Panc1 (cell line): ENCODE measurements at regions not wholly inside any gene's neighbourhood (a gene's known extent, or its start where the extent isn't known, plus 50 kb on each side); places are given as distances from the start of the nearest gene placed in this dataset.

ENCODE experiments used
- ATAC-seq: fragments of 200-7000 bp; cut with Tn5 transposase; 2 replicates; pipeline ENCODE4 v1.9.1; 2020; ENCODE audit warnings: mild to moderate bottlenecking, moderate library complexity
- BruUV-seq: library from RNA; stranded (reverse); fragments of 400-500 nt; replicated peaks from 2 replicates; lab custom pipeline; 2021; lab: Mats Ljungman, UMichigan
- CTCF ChIA-PET: fragments of 300-600 bp; sonication (Branson Sonifier 250); formaldehyde crosslinking; loops from one replicate; lab custom pipeline; 2022; ENCODE audit warnings: antibody characterized with exemption; lab: Charles Lee
- POLR2A ChIA-PET: fragments of 300-600 bp; sonication (Branson Sonifier 250); formaldehyde crosslinking; loops from one replicate; lab custom pipeline; 2022; ENCODE audit warnings: antibody characterized with exemption; lab: Charles Lee
- DNase-seq: peaks from one replicate; pipeline ENCODE4 v3.0.0-alpha.2; 2010; ENCODE audit warnings: low read depth, low spot score
- H3K27ac ChIP-seq: 2 replicates; pipeline ENCODE4 v1.5.1; 2011; ENCODE audit warnings: mild to moderate bottlenecking, low read length, inconsistent platforms
- H3K27me3 ChIP-seq: fragments of 200-500 bp; sonication (Bioruptor generic); 2 replicates; pipeline ENCODE4 v1.6.0; 2014; ENCODE audit warnings: low read length, inconsistent platforms; ENCODE audit not compliant: control insufficient read depth, insufficient read depth
- H3K36me3 ChIP-seq: fragments of 200-500 bp; sonication (Bioruptor generic); 2 replicates; pipeline ENCODE4 v1.5.1; 2014; ENCODE audit warnings: inconsistent platforms, mild to moderate bottlenecking, low read length, moderate library complexity; ENCODE audit not compliant: control insufficient read depth, insufficient read depth
- H3K4me1 ChIP-seq: 2 replicates; pipeline ENCODE4 v1.5.1; 2011; ENCODE audit warnings: inconsistent platforms, mild to moderate bottlenecking, low read length, moderate library complexity; ENCODE audit not compliant: control insufficient read depth, insufficient read depth
- H3K4me3 ChIP-seq, 2 experiments: 2 replicates each; pipeline ENCODE4 v1.5.1; 2011 to 2012; ENCODE audit warnings: low read depth in 2 of 2, low read length in 2 of 2, mild to moderate bottlenecking in 2 of 2, inconsistent platforms in 1 of 2, moderate library complexity in 1 of 2
- H3K9me3 ChIP-seq: fragments of 200-500 bp; sonication (Bioruptor generic); 2 replicates; pipeline ENCODE4 v1.5.1; 2014; ENCODE audit warnings: low read depth, mild to moderate bottlenecking, inconsistent platforms, low read length, moderate library complexity; ENCODE audit not compliant: control insufficient read depth, insufficient read depth
- CTCF ChIP-seq: fragments of 450-650 bp; IDR thresholded peaks from 2 replicates; pipeline ENCODE4 v1.5.1; 2017; ENCODE audit warnings: mild to moderate bottlenecking
- POLR2AphosphoS5 ChIP-seq: IDR thresholded peaks from 2 replicates; pipeline ENCODE4 v1.6.1; 2012; ENCODE audit warnings: mild to moderate bottlenecking, low read depth, low read length, moderate library complexity
- REST ChIP-seq, 2 experiments: IDR thresholded peaks; 2 replicates each; pipeline ENCODE4 v1.6.1; 2011 to 2012; ENCODE audit warnings: low read depth in 2 of 2, control low read depth in 1 of 2, low read length in 1 of 2, mild to moderate bottlenecking in 1 of 2, moderate library complexity in 1 of 2; ENCODE audit not compliant: insufficient read depth in 1 of 2
- SIN3A ChIP-seq: IDR thresholded peaks from 2 replicates; pipeline ENCODE4 v1.6.1; 2012; ENCODE audit warnings: low read depth, mild to moderate bottlenecking, low read length, moderate library complexity, borderline replicate concordance; ENCODE audit not compliant: insufficient read depth
- TCF7L2 ChIP-seq: IDR thresholded peaks from 2 replicates; pipeline ENCODE4 v1.6.1; 2011; ENCODE audit warnings: mild to moderate bottlenecking, low read depth, low read length, inconsistent platforms
- in situ Hi-C: cut with HindIII; loops from 2 replicates; pipeline ENCODE4 v1.10.0; 2016; ENCODE audit warnings: low sequenced_read_pairs, low pct_unique_long_range_greater_than_20kb
- intact Hi-C: fragments of 100-400 bp; cut with micrococcal nuclease; formaldehyde crosslinking; loops from one replicate; pipeline ENCODE4 v1.10.0; 2022; ENCODE audit not compliant: unreplicated experiment

- CTCF ChIA-PET, result no interaction called here
- ATAC-seq (no peak), DNase-seq (no peak)
- TF ChIP-seq SIN3A (no peak), CTCF (no peak), POLR2AphosphoS5 (no peak), REST (IDR thresholded peaks at IDR 0.05; ENCODE audit: insufficient read depth in 1 of 2, low read depth in 2 of 2, low read length in 1 of 2) (no peak), TCF7L2 (no peak)
- Histone ChIP-seq H3K27me3 (peaks cover 2% of the 10 kb centered on the region; the same call in 1 of the 2 replicates), H3K9me3 (no peaks in the 10 kb centered on the region), H3K36me3 (no peaks in the 10 kb centered on the region), H3K4me3 (no peak overlapping the region), H3K27ac (no peak overlapping the region), H3K4me1 (no peaks in the 10 kb centered on the region)
- in situ Hi-C loops, result no loop called here
- BruUV-seq, result no TSS peak
- intact Hi-C loops, result no loop called here
- POLR2A ChIA-PET, result no interaction called here
Observed at GRCh38 chr17:51419476-51419875, 159.1 kb downstream of the UTP18 start.

- ATAC-seq (no peak), DNase-seq (no peak)
- no peaks in the 10 kb centered on the region for H3K4me1 ChIP-seq
- BruUV-seq, result no TSS peak
- POLR2A ChIA-PET, result no interaction called here
- no peaks in the 10 kb centered on the region for H3K36me3 ChIP-seq
- H3K27me3 ChIP-seq, result peaks cover 2% of the 10 kb centered on the region; the same call in 1 of the 2 replicates
- intact Hi-C loops, result no loop called here
- H3K27ac ChIP-seq, result no peak overlapping the region
- H3K4me3 ChIP-seq, result no peak overlapping the region
- no peaks in the 10 kb centered on the region for H3K9me3 ChIP-seq
- CTCF ChIA-PET, result no interaction called here
- TF ChIP-seq REST (IDR thresholded peaks at IDR 0.05; ENCODE audit: insufficient read depth in 1 of 2, low read depth in 2 of 2, low read length in 1 of 2) (no peak), TCF7L2 (no peak), POLR2AphosphoS5 (no peak), SIN3A (no peak), CTCF (no peak)
- in situ Hi-C loops, result no loop called here
Observed at GRCh38 chr17:51421525-51421924, 161.2 kb downstream of the UTP18 start.
